Prostate gland (tissue), 2 donors: ENCODE measurements at regions not wholly inside any gene's neighbourhood (a gene's known extent, or its start where the extent isn't known, plus 50 kb on each side); places are given as distances from the start of the nearest gene placed in this dataset.

Experiments
- POLR2A ChIP-seq: fragments of 450-650 bp; IDR thresholded peaks from one replicate; pipeline ENCODE4 v1.6.1; 2016; ENCODE audit warnings: antibody characterized with exemption, mild to moderate bottlenecking
- POLR2AphosphoS5 ChIP-seq: sonication (generic); formaldehyde crosslinking; IDR thresholded peaks from one replicate; pipeline ENCODE4 v1.6.1; 2017; ENCODE audit warnings: antibody characterized with exemption
- TF ChIP-seq, protein P1 (sequence below), 4 experiments: fragments of 200-600 bp in 2 of 4; fragments of 450-650 bp in 2 of 4; sonication (generic) in 2 of 4; IDR thresholded peaks; 1 replicate in 3 of 4; 2 replicates in 1 of 4; pipeline ENCODE4 v1.5.1; 2016 to 2019; ENCODE audit warnings: antibody characterized with exemption in 4 of 4, mild to moderate bottlenecking in 2 of 4, moderate library complexity in 2 of 4

DNA sequence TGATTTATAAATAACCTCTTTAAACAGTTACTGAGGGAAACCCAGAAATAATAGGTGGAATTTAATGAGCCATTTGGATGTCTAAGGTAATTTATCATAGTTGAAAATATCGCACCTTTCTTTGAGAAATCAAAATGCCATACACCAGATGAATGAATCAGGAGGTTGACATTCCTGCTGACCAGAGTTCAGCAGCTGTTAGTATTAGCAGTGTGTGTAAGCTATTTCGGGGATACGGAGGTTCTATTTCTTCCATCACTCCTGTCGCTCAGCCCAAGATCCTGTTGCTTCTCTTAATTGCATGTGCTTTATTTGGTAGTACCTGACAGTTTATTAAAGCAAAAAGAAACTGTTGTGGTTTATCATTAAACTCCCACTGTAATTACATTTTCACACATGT is 67.1 kb downstream of the HDGFL1 start:
- no peak for TF ChIP-seq POLR2A
- TF ChIP-seq, protein P1, sequence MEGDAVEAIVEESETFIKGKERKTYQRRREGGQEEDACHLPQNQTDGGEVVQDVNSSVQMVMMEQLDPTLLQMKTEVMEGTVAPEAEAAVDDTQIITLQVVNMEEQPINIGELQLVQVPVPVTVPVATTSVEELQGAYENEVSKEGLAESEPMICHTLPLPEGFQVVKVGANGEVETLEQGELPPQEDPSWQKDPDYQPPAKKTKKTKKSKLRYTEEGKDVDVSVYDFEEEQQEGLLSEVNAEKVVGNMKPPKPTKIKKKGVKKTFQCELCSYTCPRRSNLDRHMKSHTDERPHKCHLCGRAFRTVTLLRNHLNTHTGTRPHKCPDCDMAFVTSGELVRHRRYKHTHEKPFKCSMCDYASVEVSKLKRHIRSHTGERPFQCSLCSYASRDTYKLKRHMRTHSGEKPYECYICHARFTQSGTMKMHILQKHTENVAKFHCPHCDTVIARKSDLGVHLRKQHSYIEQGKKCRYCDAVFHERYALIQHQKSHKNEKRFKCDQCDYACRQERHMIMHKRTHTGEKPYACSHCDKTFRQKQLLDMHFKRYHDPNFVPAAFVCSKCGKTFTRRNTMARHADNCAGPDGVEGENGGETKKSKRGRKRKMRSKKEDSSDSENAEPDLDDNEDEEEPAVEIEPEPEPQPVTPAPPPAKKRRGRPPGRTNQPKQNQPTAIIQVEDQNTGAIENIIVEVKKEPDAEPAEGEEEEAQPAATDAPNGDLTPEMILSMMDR (IDR thresholded peaks at IDR 0.05) = no peak
- no peak for TF ChIP-seq POLR2AphosphoS5
